Progenitor cell of endocrine pancreas (in vitro differentiated cells): ENCODE measurements at regions not wholly inside any gene's neighbourhood (a gene's known extent, or its start where the extent isn't known, plus 50 kb on each side); places are given as distances from the start of the nearest gene placed in this dataset.

Experiments
- DNase-seq: peaks from one replicate; pipeline ENCODE4 v3.0.0; 2021; ENCODE audit warnings: low spot score; ENCODE audit not compliant: unreplicated experiment
- H3K27ac Mint-ChIP-seq: 2 replicates; pipeline ENCODE4 v1.8.0; 2021; ENCODE audit warnings: mild to moderate bottlenecking, moderate library complexity, mixed read lengths
- H3K27me3 Mint-ChIP-seq: 2 replicates; pipeline ENCODE4 v1.8.0; 2021; ENCODE audit warnings: mixed read lengths
- H3K36me3 Mint-ChIP-seq: 2 replicates; pipeline ENCODE4 v1.8.0; 2022; ENCODE audit warnings: mixed read lengths; ENCODE audit not compliant: insufficient read depth
- H3K4me1 Mint-ChIP-seq: 2 replicates; pipeline ENCODE4 v1.8.0; 2021; ENCODE audit warnings: low read depth, mixed read lengths
- H3K4me3 Mint-ChIP-seq: 2 replicates; pipeline ENCODE4 v1.8.0; 2021; ENCODE audit warnings: low read depth, mild to moderate bottlenecking, moderate library complexity, mixed read lengths
- H3K9me3 Mint-ChIP-seq: 2 replicates; pipeline ENCODE4 v1.8.0; 2021; ENCODE audit warnings: low read depth, mixed read lengths
- TF ChIP-seq, protein P1 (sequence below): fragments of 200-600 bp; sonication (generic); IDR thresholded peaks from one replicate; pipeline ENCODE4 v1.5.0; 2021; ENCODE audit warnings: antibody characterized with exemption, mild to moderate bottlenecking; ENCODE audit not compliant: unreplicated experiment

- H3K36me3 Mint-ChIP-seq, result no peaks in the 10 kb centered on the region
- H3K27ac Mint-ChIP-seq, result no peak overlapping the region
- TF ChIP-seq, protein P1, sequence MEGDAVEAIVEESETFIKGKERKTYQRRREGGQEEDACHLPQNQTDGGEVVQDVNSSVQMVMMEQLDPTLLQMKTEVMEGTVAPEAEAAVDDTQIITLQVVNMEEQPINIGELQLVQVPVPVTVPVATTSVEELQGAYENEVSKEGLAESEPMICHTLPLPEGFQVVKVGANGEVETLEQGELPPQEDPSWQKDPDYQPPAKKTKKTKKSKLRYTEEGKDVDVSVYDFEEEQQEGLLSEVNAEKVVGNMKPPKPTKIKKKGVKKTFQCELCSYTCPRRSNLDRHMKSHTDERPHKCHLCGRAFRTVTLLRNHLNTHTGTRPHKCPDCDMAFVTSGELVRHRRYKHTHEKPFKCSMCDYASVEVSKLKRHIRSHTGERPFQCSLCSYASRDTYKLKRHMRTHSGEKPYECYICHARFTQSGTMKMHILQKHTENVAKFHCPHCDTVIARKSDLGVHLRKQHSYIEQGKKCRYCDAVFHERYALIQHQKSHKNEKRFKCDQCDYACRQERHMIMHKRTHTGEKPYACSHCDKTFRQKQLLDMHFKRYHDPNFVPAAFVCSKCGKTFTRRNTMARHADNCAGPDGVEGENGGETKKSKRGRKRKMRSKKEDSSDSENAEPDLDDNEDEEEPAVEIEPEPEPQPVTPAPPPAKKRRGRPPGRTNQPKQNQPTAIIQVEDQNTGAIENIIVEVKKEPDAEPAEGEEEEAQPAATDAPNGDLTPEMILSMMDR, result no peak
- no peaks in the 10 kb centered on the region for H3K9me3 Mint-ChIP-seq
- DNase-seq, result no peak
- peaks cover 4% of the 10 kb centered on the region for H3K4me1 Mint-ChIP-seq
- H3K4me3 Mint-ChIP-seq, result no peak overlapping the region
- H3K27me3 Mint-ChIP-seq, result no peaks in the 10 kb centered on the region
Measured at GRCh38 chr1:169043823-169044222, 62.7 kb upstream of the ATP1B1 start.

DNA sequence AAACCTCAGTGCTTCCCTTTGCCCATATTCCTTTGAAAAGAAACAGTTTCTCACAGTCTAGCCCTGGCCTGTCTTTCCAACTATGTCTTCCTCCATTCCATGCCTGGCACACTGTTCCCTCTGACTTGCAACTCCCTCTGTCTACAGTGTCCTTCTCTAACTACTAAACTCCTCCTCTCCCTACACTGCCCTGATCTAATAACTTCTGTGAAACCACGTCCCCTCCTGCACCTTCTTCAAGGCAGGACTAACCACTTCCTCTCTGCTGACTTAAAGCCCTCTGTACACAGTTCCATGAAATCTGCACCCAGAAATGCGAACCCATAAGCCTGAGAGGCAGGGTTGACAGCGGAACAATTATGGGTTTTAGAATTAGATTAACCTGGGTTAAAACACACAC, 62.2 kb upstream of the ATP1B1 start:
- Mint-ChIP-seq H3K27me3 (no peaks in the 10 kb centered on the region), H3K36me3 (no peaks in the 10 kb centered on the region), H3K27ac (no peak overlapping the region), H3K4me1 (peaks cover 4% of the 10 kb centered on the region), H3K4me3 (no peak overlapping the region), H3K9me3 (no peaks in the 10 kb centered on the region)
- TF ChIP-seq, protein P1, result no peak
- DNase-seq, result no peak

GRCh38 chr1:169044971-169045370, 61.5 kb upstream of the ATP1B1 start:
- peaks cover 4% of the 10 kb centered on the region for H3K4me1 Mint-ChIP-seq
- no peaks in the 10 kb centered on the region for H3K27me3 Mint-ChIP-seq
- H3K36me3 Mint-ChIP-seq, result no peaks in the 10 kb centered on the region
- DNase-seq, result no peak
- H3K9me3 Mint-ChIP-seq, result no peaks in the 10 kb centered on the region
- no peak overlapping the region for H3K27ac Mint-ChIP-seq
- TF ChIP-seq, protein P1, result no peak
- no peak overlapping the region for H3K4me3 Mint-ChIP-seq

DNA sequence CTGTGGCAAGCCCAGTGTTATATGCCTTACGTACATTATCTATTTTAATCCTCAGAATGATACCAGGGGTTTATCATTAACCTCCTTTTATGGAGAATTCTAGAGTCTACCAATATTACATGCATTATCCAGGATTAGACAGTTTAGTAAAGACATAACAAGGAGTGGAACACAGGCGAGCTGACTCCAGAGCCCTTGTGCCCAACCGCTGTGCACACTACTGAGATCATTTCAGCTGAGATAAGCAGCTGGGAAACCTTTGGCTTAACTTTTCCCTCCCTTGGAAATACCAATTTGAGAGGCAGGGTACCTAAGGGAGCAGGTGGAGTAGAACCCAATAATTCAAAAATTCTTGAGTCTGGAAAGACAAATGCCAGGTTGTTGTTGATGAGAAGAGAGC, 59.8 kb upstream of the ATP1B1 start:
- Mint-ChIP-seq H3K4me1 (peaks cover 4% of the 10 kb centered on the region), H3K27ac (no peak overlapping the region), H3K4me3 (no peak overlapping the region), H3K27me3 (no peaks in the 10 kb centered on the region), H3K9me3 (no peaks in the 10 kb centered on the region), H3K36me3 (no peaks in the 10 kb centered on the region)
- DNase-seq, result no peak
- TF ChIP-seq, protein P1, result no peak

GRCh38 chr1:169047074-169047473, 59.4 kb upstream of the ATP1B1 start:
- H3K27ac Mint-ChIP-seq, result no peak overlapping the region
- no peaks in the 10 kb centered on the region for H3K27me3 Mint-ChIP-seq
- peaks cover 4% of the 10 kb centered on the region for H3K4me1 Mint-ChIP-seq
- TF ChIP-seq, protein P1, result no peak
- H3K4me3 Mint-ChIP-seq, result no peak overlapping the region
- H3K9me3 Mint-ChIP-seq, result no peaks in the 10 kb centered on the region
- no peak for DNase-seq
- H3K36me3 Mint-ChIP-seq, result no peaks in the 10 kb centered on the region
